CMK (cell line): ENCODE measurements at regions not wholly inside any gene's neighbourhood (a gene's known extent, or its start where the extent isn't known, plus 50 kb on each side); places are given as distances from the start of the nearest gene placed in this dataset.
"Not testable (repeated sequence)": the region's sequence is repeated elsewhere in the genome, so short reads cannot be mapped to it uniquely, and the experiment has no call there.

Experiments
- DNase-seq: peaks from one replicate; pipeline ENCODE4 v3.0.0-alpha.2; 2010; ENCODE audit warnings: low read depth

- DNase-seq, result not testable (repeated sequence)
Measured at GRCh38 chr14:106000029-106000511, 473.7 kb downstream of the TMEM121 start.

DNA sequence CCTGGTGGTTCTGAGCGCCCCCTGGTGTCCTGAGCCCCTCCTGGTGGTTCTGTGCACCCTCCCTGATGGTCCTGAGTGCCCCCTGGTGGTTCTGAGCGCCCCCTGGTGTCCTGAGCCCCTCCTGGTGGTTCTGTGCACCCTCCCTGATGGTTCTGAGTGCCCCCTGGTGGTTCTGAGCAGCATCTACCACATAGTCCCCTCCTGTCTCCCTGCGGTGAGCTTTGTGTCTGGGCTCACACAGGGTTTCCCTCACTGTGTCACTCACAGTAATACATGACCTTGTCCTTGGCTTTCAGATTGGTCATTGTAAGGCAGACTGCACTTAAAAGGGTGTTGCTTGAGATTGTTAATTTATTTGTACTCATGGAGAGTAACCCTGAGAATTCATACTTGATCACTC lies 474.9 kb downstream of the TMEM121 start:
- not testable (repeated sequence) for DNase-seq

DNA sequence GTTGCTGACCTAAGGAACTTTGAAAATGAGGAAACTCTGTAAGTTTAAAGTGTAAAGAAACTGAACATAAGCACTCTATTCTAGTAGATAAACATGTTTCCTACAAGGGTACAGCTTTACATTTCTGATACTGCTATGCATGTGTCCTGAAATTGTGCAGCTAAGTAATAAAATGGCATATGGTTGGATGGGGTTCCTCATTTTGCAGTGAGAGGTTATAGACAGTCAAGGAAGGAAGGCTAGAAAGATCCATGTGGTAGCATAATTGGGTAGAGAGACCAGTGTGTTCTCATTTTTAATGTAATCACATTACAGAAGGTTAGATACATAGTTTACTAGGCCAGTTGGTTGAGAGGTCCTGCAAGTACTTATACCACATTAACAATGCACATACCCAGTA lies 477.0 kb downstream of the TMEM121 start:
- DNase-seq, result no peak

GRCh38 chr14:106004937-106005795 lies 478.8 kb downstream of the TMEM121 start:
- DNase-seq, result not testable (repeated sequence)

DNA sequence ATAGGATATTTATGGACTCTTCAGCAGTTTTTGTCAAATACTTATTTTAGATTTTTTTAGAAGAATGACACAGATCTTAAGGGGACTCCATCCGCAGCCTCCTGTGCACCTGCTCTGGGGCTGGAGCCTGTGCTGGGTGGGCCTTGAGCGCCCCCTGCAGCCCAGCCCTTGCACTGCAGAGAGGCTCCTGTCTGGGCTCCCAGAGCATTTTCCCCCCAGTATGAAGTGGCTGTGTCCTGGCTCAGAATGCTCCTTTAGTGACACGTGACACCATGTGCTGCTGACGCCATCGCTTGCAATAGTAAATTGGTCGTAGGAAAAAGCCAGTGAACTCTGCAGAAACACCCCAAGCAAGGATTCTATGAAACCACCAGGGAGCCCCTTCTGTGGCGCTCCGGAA lies 479.7 kb downstream of the TMEM121 start:
- DNase-seq, result not testable (repeated sequence)

DNA sequence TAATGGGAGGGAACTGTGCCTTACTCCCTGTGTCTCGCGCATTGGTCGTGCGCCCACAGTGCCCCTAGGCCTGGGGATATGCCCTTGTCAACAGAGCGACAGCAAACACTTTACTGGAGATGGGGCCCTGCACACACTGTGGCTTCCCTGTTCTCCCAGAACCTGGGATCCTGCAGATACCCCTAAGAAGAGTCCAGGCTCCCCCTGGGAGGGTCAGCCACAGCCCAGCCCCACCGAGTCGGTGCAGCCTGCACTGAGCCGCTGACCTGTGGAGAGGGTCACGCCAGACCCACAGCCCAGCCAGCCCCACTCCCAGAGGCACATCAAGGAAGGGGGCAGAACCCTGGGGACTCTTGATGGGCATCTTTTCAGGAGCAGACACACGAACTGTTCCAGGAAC lies 480.3 kb downstream of the TMEM121 start:
- not testable (repeated sequence) for DNase-seq

DNA sequence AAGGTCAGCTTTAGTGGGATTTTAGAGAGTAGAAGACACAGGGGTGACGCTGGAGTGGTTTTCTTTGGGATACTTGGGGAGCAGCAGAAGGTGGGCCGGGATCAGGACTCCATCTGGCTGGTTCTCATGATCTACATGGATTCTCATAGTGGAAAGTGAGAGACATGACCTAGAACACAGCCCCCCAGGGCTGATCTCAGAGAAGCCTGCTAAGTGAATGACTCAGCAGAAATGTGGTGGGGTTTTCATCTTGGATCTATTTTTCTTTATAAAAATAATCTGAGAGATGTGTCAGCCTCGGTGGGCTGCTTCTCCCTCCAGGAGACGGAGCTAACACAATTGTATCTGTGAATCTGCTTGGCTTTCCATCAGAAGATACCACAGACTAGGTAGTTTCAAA lies 484.4 kb downstream of the TMEM121 start:
- no peak for DNase-seq

DNA sequence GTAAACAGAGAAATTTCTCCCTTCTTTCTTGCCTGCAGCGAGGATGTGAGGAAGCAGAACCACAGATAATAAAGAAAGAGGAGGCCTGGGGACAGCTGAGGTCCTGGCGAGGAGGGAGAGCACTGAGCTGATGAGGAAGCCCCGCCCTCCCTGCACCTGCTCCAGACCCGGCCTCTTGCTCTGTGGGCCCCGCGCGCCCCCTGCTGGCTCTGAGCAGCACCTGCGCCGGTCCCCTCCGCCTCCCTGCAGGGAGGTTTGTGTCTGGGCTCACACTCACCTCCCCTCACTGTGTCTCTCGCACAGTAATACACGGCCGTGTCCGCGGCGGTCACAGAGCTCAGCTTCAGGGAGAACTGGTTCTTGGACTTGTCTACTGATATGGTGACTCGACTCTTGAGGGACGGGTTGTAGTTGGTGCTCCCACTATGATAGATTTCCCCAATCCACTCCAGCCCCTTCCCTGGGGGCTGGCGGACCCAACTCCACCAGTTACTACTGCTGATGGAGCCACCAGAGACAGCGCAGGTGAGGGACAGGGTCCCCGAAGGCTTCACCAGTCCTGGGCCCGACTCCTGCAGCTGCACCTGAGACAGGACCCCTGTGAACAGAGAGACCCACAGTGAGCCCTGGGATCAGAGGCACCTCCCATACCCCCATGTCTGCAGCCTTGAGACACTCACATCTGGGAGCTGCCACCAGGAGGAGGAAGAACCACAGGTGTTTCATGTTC lies 485.4 kb downstream of the TMEM121 start:
- DNase-seq, result peak; percentile 20

GRCh38 chr14:106012361-106012725 lies 486.0 kb downstream of the TMEM121 start:
- not testable (repeated sequence) for DNase-seq

- no peak for DNase-seq
Measured at GRCh38 chr14:106013879-106014376, 487.5 kb downstream of the TMEM121 start.

DNA sequence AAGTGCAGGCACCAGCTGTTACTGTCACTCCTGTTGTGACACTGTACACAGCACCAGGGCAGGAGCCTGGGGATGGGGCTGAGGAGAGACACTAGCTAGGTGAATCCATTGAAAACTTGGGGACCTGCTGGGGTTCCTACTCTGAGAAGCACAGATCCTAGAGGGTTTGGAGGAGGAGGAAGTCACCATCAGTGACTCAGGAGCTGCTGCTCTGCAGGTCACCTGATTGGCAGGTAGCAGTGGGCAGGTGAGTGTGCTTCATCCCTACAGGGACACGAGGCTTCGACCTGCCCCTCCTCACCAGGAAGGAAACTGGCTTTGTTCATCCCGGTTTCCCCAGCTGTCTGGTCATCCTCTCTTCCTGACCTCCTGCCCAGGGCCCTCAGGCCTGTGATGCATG lies 491.6 kb downstream of the TMEM121 start:
- DNase-seq, result not testable (repeated sequence)

- DNase-seq, result no peak
Measured at GRCh38 chr14:106021832-106022231, 495.4 kb downstream of the TMEM121 start.

DNA sequence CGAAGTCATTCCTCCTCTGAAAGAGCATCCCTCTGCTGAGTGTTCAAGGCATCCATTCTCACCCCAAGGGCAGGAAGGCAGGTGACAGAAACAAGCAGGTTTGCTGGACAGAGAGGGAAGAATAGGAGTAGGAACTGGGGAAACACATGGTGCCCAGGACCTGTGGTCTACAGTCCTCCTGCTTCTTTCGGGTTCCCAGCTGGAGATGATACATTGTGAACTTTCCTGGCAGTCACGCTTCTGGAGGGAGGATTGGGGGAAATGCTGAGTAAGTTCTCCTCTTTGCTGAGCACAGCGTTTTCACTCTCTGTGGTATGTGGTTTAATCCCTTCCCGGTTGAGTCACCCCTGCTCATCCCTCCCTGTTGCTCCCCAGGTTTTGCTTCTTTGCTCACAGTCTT lies 496.3 kb downstream of the TMEM121 start:
- DNase-seq, result not testable (repeated sequence)

DNA sequence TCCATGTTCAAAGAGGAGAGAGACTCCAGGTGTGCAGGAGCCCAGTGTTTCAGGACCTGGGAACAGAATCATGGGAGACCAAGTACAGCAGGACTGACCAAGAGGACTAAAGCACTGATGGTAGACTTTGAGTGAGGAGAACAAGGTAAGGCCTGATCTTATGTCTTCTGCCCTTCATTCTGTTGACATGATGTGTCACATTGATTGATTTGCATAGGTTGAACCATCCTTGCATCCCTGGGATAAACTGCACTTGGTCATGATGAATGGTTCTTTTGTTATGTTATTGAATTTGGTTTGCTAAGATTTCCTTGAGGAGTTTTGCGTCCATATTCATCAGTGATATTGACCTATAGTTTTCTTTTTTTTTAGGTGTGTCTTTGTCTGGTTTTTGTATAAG lies 497.0 kb downstream of the TMEM121 start:
- no peak for DNase-seq

DNA sequence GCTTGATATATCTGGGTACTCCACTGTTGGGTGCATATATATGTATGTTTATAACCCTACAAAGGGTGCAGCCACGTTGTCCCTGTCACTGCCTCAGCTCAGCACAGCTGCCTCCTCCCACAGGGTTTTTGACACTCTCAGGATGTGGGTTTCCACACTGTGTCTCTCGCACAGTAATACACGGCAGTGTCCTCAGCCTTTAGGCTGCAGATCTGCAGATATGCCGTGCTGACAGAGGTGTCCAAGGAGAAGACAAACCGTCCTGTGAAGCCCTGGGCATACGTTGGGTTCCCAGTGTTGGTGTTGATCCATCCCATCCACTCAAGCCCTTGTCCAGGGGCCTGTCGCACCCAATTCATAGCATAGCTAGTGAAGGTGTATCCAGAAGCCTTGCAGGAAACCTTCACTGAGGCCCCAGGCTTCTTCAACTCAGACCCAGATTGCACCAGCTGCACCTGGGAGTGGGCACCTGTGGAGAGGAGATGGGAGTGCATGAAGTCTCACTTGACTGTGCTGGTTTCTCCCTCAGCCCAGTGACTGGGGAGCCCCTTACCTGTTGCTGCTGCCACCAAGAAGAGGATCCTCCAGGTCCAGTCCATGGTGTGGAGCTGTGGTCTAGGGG lies 498.7 kb downstream of the TMEM121 start:
- DNase-seq, result no peak

DNA sequence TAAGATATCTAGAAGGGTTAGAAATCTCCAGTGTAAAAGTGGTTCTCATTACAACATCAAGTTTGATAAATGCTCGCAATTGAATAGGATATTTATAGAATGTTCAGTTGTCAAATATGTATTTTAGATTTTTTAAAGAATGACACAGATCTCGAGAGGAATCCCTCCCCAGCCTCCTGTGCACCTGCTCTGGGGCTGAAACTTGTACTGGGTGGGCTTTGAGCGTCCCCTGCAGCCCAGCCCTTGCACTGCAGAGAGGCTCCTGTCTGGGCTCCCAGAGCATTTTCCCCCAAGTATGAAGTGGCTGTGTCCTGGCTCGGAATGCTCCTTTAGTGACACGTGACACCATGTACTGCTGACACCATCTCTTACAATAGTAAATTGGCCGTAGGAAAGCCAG lies 499.6 kb downstream of the TMEM121 start:
- DNase-seq, result no peak

DNA sequence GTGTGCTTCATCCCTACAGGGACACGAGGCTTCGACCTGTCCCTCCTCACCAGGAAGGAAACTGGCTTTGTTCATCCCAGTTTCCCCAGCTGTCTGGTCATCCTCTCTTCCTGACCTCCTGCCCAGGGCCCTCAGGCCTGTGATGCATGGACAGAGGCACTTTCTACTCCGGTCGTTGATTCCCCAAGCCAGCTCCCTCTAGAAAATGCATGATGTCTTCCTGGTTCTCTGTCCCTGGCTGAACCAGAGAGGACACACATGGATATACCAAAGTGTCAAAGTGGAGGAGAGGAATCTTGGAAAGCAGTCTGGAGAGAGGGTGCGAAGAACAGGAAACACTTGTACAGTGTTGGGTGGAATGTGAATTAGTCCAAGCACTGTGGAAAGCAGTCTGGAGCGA lies 501.4 kb downstream of the TMEM121 start:
- not testable (repeated sequence) for DNase-seq

- DNase-seq, result no peak
Measured at GRCh38 chr14:106029959-106030358, 503.6 kb downstream of the TMEM121 start.

DNA sequence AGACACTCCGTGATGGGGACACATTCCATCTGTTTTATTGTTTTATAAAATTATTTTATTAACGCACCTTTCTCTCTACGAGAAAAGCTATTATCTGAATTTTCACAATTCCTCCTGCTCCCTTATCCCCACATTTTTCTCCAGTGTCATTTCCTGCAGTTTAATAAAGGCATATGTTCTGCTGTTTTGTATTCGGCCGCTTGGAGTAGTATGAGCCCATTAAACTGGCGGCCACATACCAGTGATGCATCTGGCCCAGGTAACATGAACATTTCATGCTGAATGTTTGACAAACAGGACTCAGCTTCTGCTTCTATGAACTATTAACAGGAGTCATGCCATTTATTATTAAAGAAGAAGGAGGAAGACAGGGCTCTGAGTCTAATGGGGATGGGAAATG lies 511.0 kb downstream of the TMEM121 start:
- no peak for DNase-seq

- no peak for DNase-seq
Measured at GRCh38 chr14:106038263-106038662, 511.9 kb downstream of the TMEM121 start.

- no peak for DNase-seq
Measured at GRCh38 chr14:106039400-106039799, 513.0 kb downstream of the TMEM121 start.

- no peak for DNase-seq
Measured at GRCh38 chr14:106044515-106044914, 518.1 kb downstream of the TMEM121 start.
